ENCODE measurements at regions not wholly inside any gene's neighbourhood (a gene's known extent, or its start where the extent isn't known, plus 50 kb on each side); places are given as distances from the start of the nearest gene placed in this dataset.

GRCh38 chr5:67957374-67957773 lies 258.2 kb upstream of the PIK3R1 start:
- no peak for DNase-seq (ENCODE audit: low read depth)
- H3K4me3 ChIP-seq (ENCODE audit: low read depth, low read length) = no peak overlapping the region
- in situ Hi-C loops (cut with HindIII; ENCODE audit: low sequenced_read_pairs) = no loop called here
- TF ChIP-seq CTCF (IDR thresholded peaks at IDR 0.05; ENCODE audit: low read depth, low read length, missing control alignments) = no peak

- no peak for TF ChIP-seq CTCF (IDR thresholded peaks at IDR 0.05; ENCODE audit: low read depth, low read length, missing control alignments)
- in situ Hi-C loops (cut with HindIII; ENCODE audit: low sequenced_read_pairs) = no loop called here
These were observed 261.2 kb upstream of the PIK3R1 start for GRCh38 chr5:67954351-67954750.

GRCh38 chr5:67942421-67942820 lies 273.1 kb upstream of the PIK3R1 start:
- no peak overlapping the region for H3K4me3 ChIP-seq (ENCODE audit: low read depth, low read length)
- no peak for DNase-seq (ENCODE audit: low read depth)
- TF ChIP-seq CTCF (IDR thresholded peaks at IDR 0.05; ENCODE audit: low read depth, low read length, missing control alignments) = no peak
- in situ Hi-C loops (cut with HindIII; ENCODE audit: low sequenced_read_pairs) = no loop called here

More at GRCh38 chr5:67954351-67954750, 261.2 kb upstream of the PIK3R1 start:
- no peak overlapping the region for H3K4me3 ChIP-seq (ENCODE audit: low read depth, low read length)
- no peak for DNase-seq (ENCODE audit: low read depth)

GRCh38 chr5:67941614-67942401 lies 273.7 kb upstream of the PIK3R1 start:
- in situ Hi-C loops (cut with HindIII; ENCODE audit: low sequenced_read_pairs) = no loop called here
- no peak for TF ChIP-seq CTCF (IDR thresholded peaks at IDR 0.05; ENCODE audit: low read depth, low read length, missing control alignments)
- DNase-seq (ENCODE audit: low read depth) = no peak
- no peak overlapping the region for H3K4me3 ChIP-seq (ENCODE audit: low read depth, low read length)

- in situ Hi-C loops (cut with HindIII; ENCODE audit: low sequenced_read_pairs) = no loop called here
- no peak for DNase-seq (ENCODE audit: low read depth)
- no peak for TF ChIP-seq CTCF (IDR thresholded peaks at IDR 0.05; ENCODE audit: low read depth, low read length, missing control alignments)
- H3K4me3 ChIP-seq (ENCODE audit: low read depth, low read length) = no peak overlapping the region
These were observed 279.5 kb upstream of the PIK3R1 start for GRCh38 chr5:67935908-67936566.

GRCh38 chr5:67934976-67935375 lies 280.6 kb upstream of the PIK3R1 start:
- H3K4me3 ChIP-seq (ENCODE audit: low read depth, low read length) = no peak overlapping the region
- in situ Hi-C loops (cut with HindIII; ENCODE audit: low sequenced_read_pairs) = no loop called here
- DNase-seq (ENCODE audit: low read depth) = no peak
- no peak for TF ChIP-seq CTCF (IDR thresholded peaks at IDR 0.05; ENCODE audit: low read depth, low read length, missing control alignments)
